ENCODE measurements at regions not wholly inside any gene's neighbourhood (a gene's known extent, or its start where the extent isn't known, plus 50 kb on each side); places are given as distances from the start of the nearest gene placed in this dataset.

DNA sequence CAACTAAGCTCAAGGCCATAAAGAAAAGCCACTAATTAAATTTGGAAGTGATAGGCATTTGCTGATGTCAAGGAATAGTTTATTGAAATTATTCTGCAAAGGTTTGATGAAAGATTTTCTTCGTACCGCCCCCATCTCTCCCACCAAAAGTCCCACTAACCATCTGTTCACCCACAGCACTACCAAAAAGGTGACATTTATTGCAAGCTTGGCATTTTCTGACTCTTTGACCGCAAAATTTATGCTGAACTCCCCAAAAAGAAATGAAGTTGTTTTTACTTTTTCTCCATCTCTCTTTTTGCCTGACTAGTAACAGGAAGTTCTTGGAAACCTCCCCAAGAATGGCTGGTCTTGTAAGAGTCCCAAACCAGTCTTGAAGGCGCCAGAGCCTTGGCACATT, 384.9 kb upstream of the SOX9 start:
- Mint-ChIP-seq H3K27ac (ENCODE audit: unreplicated experiment) (no peak overlapping the region), H3K4me1 (ENCODE audit: low read depth, unreplicated experiment) (no peaks in the 10 kb centered on the region), H3K4me3 (ENCODE audit: unreplicated experiment) (no peak overlapping the region), H3K27me3 (ENCODE audit: unreplicated experiment) (no peaks in the 10 kb centered on the region), H3K9me3 (ENCODE audit: unreplicated experiment) (no peaks in the 10 kb centered on the region), H3K36me3 (ENCODE audit: unreplicated experiment) (no peaks in the 10 kb centered on the region)
- TF ChIP-seq, protein P1, sequence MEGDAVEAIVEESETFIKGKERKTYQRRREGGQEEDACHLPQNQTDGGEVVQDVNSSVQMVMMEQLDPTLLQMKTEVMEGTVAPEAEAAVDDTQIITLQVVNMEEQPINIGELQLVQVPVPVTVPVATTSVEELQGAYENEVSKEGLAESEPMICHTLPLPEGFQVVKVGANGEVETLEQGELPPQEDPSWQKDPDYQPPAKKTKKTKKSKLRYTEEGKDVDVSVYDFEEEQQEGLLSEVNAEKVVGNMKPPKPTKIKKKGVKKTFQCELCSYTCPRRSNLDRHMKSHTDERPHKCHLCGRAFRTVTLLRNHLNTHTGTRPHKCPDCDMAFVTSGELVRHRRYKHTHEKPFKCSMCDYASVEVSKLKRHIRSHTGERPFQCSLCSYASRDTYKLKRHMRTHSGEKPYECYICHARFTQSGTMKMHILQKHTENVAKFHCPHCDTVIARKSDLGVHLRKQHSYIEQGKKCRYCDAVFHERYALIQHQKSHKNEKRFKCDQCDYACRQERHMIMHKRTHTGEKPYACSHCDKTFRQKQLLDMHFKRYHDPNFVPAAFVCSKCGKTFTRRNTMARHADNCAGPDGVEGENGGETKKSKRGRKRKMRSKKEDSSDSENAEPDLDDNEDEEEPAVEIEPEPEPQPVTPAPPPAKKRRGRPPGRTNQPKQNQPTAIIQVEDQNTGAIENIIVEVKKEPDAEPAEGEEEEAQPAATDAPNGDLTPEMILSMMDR (IDR thresholded peaks at IDR 0.05; ENCODE audit: partially characterized antibody, unreplicated experiment), result no peak
- no peak for DNase-seq

DNA sequence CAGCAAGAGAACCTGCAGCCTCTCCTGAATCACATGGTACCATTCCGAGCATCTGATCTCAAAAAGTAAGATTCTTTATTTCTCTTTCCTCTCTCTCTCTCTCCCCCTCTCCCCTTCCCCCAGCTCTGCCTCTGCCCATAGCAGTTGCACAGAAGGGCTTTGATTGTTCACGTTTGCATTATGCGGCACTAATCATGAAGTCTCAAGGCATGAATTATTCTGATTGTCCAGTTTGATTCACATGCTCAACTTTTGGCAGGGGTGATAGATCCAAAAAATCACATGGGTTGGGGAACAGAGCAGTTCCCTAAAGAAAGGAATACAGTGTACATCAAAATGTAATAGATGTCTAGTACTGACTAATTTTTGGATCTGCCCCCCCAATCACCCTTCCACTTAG, 380.0 kb upstream of the SOX9 start:
- Mint-ChIP-seq H3K36me3 (ENCODE audit: unreplicated experiment) (no peaks in the 10 kb centered on the region), H3K4me1 (ENCODE audit: low read depth, unreplicated experiment) (no peaks in the 10 kb centered on the region), H3K4me3 (ENCODE audit: unreplicated experiment) (no peak overlapping the region), H3K27me3 (ENCODE audit: unreplicated experiment) (no peaks in the 10 kb centered on the region), H3K9me3 (ENCODE audit: unreplicated experiment) (no peaks in the 10 kb centered on the region), H3K27ac (ENCODE audit: unreplicated experiment) (no peak overlapping the region)
- no peak for DNase-seq
- TF ChIP-seq, protein P1 (IDR thresholded peaks at IDR 0.05; ENCODE audit: partially characterized antibody, unreplicated experiment), result no peak

DNA sequence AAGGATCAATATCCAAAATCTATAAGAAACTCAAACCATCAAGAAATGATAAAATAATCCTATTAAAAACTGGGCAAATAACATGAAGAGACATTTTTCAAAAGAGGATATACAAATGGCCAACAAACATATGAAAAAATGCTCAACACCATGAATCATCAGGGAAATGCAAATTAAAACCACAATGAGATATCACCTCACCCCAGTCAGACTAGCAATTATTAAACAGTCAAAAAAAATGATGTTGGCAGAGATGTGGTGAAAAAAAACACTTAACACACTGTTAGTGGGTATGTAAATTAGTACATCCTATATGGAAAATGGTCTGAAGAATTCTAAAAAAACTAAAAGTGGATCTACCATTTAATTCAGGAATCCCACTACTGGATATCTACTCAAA, 379.0 kb upstream of the SOX9 start:
- TF ChIP-seq, protein P1 (IDR thresholded peaks at IDR 0.05; ENCODE audit: partially characterized antibody, unreplicated experiment), result no peak
- no peaks in the 10 kb centered on the region for H3K9me3 Mint-ChIP-seq (ENCODE audit: unreplicated experiment)
- no peak overlapping the region for H3K4me3 Mint-ChIP-seq (ENCODE audit: unreplicated experiment)
- no peaks in the 10 kb centered on the region for H3K4me1 Mint-ChIP-seq (ENCODE audit: low read depth, unreplicated experiment)
- no peaks in the 10 kb centered on the region for H3K27me3 Mint-ChIP-seq (ENCODE audit: unreplicated experiment)
- H3K36me3 Mint-ChIP-seq (ENCODE audit: unreplicated experiment), result no peaks in the 10 kb centered on the region
- H3K27ac Mint-ChIP-seq (ENCODE audit: unreplicated experiment), result no peak overlapping the region
- DNase-seq, result no peak

DNA sequence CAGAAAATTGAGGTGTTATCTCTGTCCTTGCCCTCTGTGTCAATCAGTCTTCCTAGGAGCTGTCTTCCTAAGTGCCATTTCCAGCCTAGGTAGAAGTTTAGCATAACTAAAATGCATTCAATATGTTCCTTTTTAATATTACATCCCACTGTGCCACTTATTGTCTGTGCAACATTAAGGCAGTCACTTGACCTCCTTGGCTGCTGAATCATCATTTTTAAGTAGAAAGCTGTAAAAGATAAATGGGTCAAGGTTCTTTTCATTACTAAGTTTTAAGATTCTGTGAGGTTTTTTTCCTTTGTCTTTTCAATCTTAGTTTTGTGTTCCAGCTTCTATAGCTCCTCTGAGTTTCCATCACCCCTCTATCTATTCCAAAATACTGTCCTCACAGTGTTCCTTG, 371.9 kb upstream of the SOX9 start:
- Mint-ChIP-seq H3K4me3 (ENCODE audit: unreplicated experiment) (no peak overlapping the region), H3K36me3 (ENCODE audit: unreplicated experiment) (no peaks in the 10 kb centered on the region), H3K4me1 (ENCODE audit: low read depth, unreplicated experiment) (no peaks in the 10 kb centered on the region), H3K27ac (ENCODE audit: unreplicated experiment) (no peak overlapping the region), H3K9me3 (ENCODE audit: unreplicated experiment) (no peaks in the 10 kb centered on the region), H3K27me3 (ENCODE audit: unreplicated experiment) (no peaks in the 10 kb centered on the region)
- TF ChIP-seq, protein P1 (IDR thresholded peaks at IDR 0.05; ENCODE audit: partially characterized antibody, unreplicated experiment), result no peak
- no peak for DNase-seq

DNA sequence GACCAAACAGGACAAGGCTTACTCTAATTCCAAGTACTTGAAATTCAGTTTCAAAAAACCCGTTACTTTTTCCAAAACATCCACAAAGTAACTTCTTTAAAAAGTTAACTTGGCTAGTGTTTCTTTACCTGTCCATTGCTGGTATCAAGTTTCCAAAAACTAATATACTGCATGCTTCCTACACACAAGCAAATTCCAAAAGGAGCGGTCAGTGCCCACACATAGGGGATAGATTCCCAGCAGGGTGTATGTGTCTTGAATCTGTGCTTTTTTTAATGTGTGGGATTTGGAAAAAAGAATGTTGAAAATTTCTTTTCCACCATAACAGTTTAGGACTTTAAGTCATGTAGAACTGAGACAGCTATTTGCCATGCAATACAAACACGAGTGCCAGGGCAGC, 367.8 kb upstream of the SOX9 start:
- no peak overlapping the region for H3K4me3 Mint-ChIP-seq (ENCODE audit: unreplicated experiment)
- no peaks in the 10 kb centered on the region for H3K4me1 Mint-ChIP-seq (ENCODE audit: low read depth, unreplicated experiment)
- H3K27ac Mint-ChIP-seq (ENCODE audit: unreplicated experiment), result no peak overlapping the region
- H3K9me3 Mint-ChIP-seq (ENCODE audit: unreplicated experiment), result no peaks in the 10 kb centered on the region
- DNase-seq, result no peak
- H3K36me3 Mint-ChIP-seq (ENCODE audit: unreplicated experiment), result no peaks in the 10 kb centered on the region
- TF ChIP-seq, protein P1 (IDR thresholded peaks at IDR 0.05; ENCODE audit: partially characterized antibody, unreplicated experiment), result no peak
- no peaks in the 10 kb centered on the region for H3K27me3 Mint-ChIP-seq (ENCODE audit: unreplicated experiment)

All from glutamatergic neuron (in vitro differentiated cells).